LNCAP (cell line): ENCODE measurements at regions not wholly inside any gene's neighbourhood (a gene's known extent, or its start where the extent isn't known, plus 50 kb on each side); places are given as distances from the start of the nearest gene placed in this dataset.

Source experiments
- TF ChIP-seq, protein P1 (sequence below): fragments of 450-650 bp; IDR thresholded peaks from 2 replicates; pipeline ENCODE4 v1.5.1; 2017; ENCODE audit warnings: mild to moderate bottlenecking

GRCh38 chr1:191977874-191978506, 180.3 kb upstream of the RGS18 start:
- TF ChIP-seq, protein P1, sequence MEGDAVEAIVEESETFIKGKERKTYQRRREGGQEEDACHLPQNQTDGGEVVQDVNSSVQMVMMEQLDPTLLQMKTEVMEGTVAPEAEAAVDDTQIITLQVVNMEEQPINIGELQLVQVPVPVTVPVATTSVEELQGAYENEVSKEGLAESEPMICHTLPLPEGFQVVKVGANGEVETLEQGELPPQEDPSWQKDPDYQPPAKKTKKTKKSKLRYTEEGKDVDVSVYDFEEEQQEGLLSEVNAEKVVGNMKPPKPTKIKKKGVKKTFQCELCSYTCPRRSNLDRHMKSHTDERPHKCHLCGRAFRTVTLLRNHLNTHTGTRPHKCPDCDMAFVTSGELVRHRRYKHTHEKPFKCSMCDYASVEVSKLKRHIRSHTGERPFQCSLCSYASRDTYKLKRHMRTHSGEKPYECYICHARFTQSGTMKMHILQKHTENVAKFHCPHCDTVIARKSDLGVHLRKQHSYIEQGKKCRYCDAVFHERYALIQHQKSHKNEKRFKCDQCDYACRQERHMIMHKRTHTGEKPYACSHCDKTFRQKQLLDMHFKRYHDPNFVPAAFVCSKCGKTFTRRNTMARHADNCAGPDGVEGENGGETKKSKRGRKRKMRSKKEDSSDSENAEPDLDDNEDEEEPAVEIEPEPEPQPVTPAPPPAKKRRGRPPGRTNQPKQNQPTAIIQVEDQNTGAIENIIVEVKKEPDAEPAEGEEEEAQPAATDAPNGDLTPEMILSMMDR: no peak

GRCh38 chr1:191984856-191985255, 173.4 kb upstream of the RGS18 start:
- TF ChIP-seq, protein P1: no peak

- TF ChIP-seq, protein P1: no peak
Measured at GRCh38 chr1:191992118-191992517, 166.1 kb upstream of the RGS18 start.

DNA sequence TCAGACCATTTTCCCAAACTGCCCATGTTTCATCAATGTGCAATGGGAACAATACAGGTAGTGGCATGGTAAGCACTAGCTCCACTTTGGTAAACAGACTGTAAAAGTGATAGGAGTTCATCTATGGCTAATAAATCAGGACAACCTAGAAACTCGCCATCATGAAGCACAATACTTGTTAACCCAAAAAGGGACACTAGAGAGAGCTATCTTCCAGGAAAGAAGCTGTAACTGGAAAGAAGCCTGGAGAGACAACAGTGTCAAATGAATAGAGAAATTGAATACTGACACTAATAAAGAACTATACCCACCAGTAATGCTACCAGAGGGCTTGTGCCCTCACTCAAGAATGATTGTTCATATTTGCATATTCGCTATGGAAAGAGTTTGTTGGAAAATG, 164.7 kb upstream of the RGS18 start:
- TF ChIP-seq, protein P1: peak; percentile 68

DNA sequence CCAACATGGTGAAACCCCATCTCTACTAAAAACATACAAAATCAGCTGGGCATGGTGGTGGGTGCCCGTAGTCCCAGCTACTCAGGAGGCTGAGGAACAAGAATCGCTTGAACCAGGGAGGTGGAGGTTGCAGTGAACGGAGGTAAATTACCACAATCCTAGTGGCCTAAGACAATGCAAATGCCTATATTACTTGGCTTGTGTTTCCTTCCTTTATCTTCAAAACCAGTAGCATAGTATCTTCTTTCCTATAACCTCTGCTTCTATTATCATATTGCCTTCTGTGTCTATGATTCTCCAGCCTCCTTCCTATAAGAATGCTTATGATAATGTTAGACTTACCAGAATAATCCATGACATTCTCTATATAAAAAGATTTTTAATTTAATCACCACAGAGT, 156.2 kb upstream of the RGS18 start:
- TF ChIP-seq, protein P1: no peak

- TF ChIP-seq, protein P1: no peak
Measured at GRCh38 chr1:192003295-192004077, 154.8 kb upstream of the RGS18 start.

DNA sequence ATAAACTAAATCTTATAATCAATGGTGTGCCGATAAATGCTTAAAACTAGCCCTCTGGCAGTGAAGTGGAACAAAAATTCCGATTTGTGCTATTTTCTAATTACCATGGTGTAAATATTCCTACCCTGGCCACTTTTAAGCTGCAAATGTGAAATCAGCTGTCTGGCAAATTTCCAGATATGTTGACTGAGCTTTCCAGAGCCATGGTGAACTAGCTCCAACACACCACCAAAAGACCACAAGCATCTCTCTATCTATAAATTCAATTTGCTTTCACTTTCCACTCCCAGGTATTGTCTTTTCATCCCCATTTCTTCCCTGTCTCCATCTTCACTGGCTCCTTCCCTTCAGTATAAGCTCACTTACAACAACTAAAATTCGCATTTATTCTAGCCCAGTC, 152.3 kb upstream of the RGS18 start:
- TF ChIP-seq, protein P1: no peak
